LNCaP clone FGC (cell line): ENCODE measurements at regions not wholly inside any gene's neighbourhood (a gene's known extent, or its start where the extent isn't known, plus 50 kb on each side); places are given as distances from the start of the nearest gene placed in this dataset.
A peak's percentile ranks its signal among the peaks of the same experiment; 100 is the strongest.

Source experiments
- DNase-seq: peaks from one replicate; pipeline ENCODE4 v3.0.0-alpha.2; 2011; ENCODE audit warnings: low read depth
- H3K4me3 ChIP-seq: 2 replicates; pipeline ENCODE4 v1.5.1; 2011; ENCODE audit warnings: mild to moderate bottlenecking, low read depth, low read length, control low read depth
- CTCF ChIP-seq: IDR thresholded peaks from 2 replicates; pipeline ENCODE4 v1.5.1; 2012; ENCODE audit warnings: mild to moderate bottlenecking; ENCODE audit not compliant: control insufficient read depth, insufficient read depth; ENCODE audit errors: extremely low read depth

DNA sequence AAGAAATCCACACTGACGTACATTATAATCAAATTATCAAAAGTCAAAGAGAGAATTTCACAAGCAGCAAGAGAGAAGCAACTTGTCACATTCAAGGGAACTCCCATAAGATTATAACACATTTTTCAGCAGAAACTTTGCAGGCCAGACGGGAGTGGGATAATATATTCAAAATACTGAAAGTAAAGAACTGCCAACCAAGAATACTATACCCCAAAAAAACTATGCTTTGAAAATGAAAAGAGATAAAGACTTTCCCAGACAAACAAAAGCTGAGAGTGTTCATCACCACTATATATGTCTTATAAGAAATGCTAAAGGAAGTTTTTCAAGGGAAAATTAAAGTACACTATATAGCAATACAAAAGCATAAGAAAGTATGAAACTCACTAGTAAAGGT is 91.5 kb upstream of the PPP2R3A start:
- no peak for DNase-seq
- TF ChIP-seq CTCF: no peak
- H3K4me3 ChIP-seq: no peak overlapping the region

DNA sequence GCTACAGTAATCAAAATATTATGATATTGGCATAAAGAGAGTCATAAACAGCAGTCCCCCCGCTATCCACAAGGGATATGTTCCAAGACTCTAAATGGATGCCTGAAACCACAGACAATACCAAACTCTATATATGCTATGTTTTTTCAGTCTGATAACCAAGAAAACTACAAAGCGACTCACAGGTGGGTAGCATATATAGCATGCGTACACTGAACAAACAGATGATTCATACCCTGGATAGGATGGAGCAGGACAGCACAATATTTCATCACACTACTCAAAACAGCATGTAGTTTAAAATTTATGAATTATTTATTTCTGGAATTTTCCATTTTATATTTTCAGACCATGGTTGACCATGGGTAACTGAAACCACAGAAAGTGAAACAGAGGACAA is 87.0 kb upstream of the PPP2R3A start:
- DNase-seq: no peak
- no peak for TF ChIP-seq CTCF
- no peak overlapping the region for H3K4me3 ChIP-seq

- TF ChIP-seq CTCF: no peak
- DNase-seq: no peak
- H3K4me3 ChIP-seq: no peak overlapping the region
Observed at GRCh38 chr3:135885885-135886284, 79.6 kb upstream of the PPP2R3A start.

GRCh38 chr3:135887220-135887619 is 78.3 kb upstream of the PPP2R3A start:
- TF ChIP-seq CTCF: no peak
- no peak overlapping the region for H3K4me3 ChIP-seq
- DNase-seq: no peak

DNA sequence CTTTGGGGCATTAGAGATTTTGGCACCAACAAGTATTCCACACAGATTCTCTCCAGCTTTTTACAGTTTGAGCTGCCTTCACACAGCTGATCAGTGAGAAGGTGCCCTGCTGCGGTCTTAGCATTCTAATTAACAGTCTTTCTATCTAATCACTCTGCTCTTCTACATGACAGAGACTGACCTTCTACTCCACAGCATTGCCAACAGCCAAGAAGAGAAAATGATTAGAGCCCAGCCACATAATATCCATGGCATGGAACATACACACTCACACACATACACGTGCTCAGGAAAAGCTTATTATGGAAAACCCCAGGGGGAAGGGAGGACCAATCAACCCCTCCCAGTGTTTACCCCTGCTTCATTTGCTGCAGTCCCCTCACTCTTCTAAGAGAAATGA is 76.1 kb upstream of the PPP2R3A start:
- TF ChIP-seq CTCF: no peak

GRCh38 chr3:135891121-135891520 is 74.4 kb upstream of the PPP2R3A start:
- TF ChIP-seq CTCF: no peak
- DNase-seq: no peak
- no peak overlapping the region for H3K4me3 ChIP-seq

More for the DNA sequence above, 76.1 kb upstream of the PPP2R3A start:
- no peak for DNase-seq
- no peak overlapping the region for H3K4me3 ChIP-seq

GRCh38 chr3:135895106-135895733 is 70.3 kb upstream of the PPP2R3A start:
- peak; percentile 59 for DNase-seq
- H3K4me3 ChIP-seq: no peak overlapping the region
- TF ChIP-seq CTCF: peak; percentile 97
